Peyer's patch (tissue), 4 donors: ENCODE measurements at regions not wholly inside any gene's neighbourhood (a gene's known extent, or its start where the extent isn't known, plus 50 kb on each side); places are given as distances from the start of the nearest gene placed in this dataset.

Experiments
- CTCF ChIP-seq, 6 experiments: fragments of 450-650 bp in 4 of 6; fragments of 200-600 bp in 2 of 6; sonication (generic) in 1 of 6; IDR thresholded peaks; one replicate each; pipeline ENCODE4 v1.5.1; 2017 to 2019; ENCODE audit warnings: antibody characterized with exemption in 6 of 6, mild to moderate bottlenecking in 3 of 6, moderate library complexity in 1 of 6
- POLR2A ChIP-seq, 2 donors: fragments of 450-650 bp; IDR thresholded peaks; one replicate each; pipeline ENCODE4 v1.5.1; 2017; ENCODE audit warnings: antibody characterized with exemption in 2 of 2, mild to moderate bottlenecking in 2 of 2, moderate library complexity in 2 of 2

- TF ChIP-seq POLR2A (IDR thresholded peaks at IDR 0.05) (no peak), CTCF (IDR thresholded peaks at IDR 0.05) (no peak)
These were observed 174.7 kb downstream of the GAS1 start for GRCh38 chr9:86772635-86772993.
